Lower lobe of right lung (tissue), 2 donors: ENCODE measurements at regions not wholly inside any gene's neighbourhood (a gene's known extent, or its start where the extent isn't known, plus 50 kb on each side); places are given as distances from the start of the nearest gene placed in this dataset.

Experiments
- ATAC-seq, 2 donors: fragments of 200-7000 bp; cut with Tn5 transposase; one replicate each; pipeline ENCODE4 v1.9.1; 2020 to 2022; ENCODE audit warnings: mild to moderate bottlenecking in 2 of 2, moderate library complexity in 2 of 2
- DNase-seq: peaks from one replicate; pipeline ENCODE4 v3.0.0-alpha.2; 2020
- H3K27ac ChIP-seq: fragments of 200-600 bp; one replicate; pipeline ENCODE4 v1.8.0; 2022
- H3K27me3 ChIP-seq: fragments of 200-600 bp; one replicate; pipeline ENCODE4 v1.8.0; 2022; ENCODE audit warnings: low read depth
- H3K36me3 ChIP-seq: fragments of 200-600 bp; one replicate; pipeline ENCODE4 v1.8.0; 2022; ENCODE audit warnings: mild to moderate bottlenecking
- H3K4me1 ChIP-seq: fragments of 200-600 bp; one replicate; pipeline ENCODE4 v1.8.0; 2022
- H3K4me3 ChIP-seq: fragments of 200-600 bp; one replicate; pipeline ENCODE4 v1.8.0; 2022; ENCODE audit warnings: mild to moderate bottlenecking
- H3K9me3 ChIP-seq: fragments of 200-600 bp; one replicate; pipeline ENCODE4 v1.8.0; 2022
- intact Hi-C: fragments of 100-400 bp; cut with DNase I; formaldehyde crosslinking; loops from one replicate; pipeline ENCODE4 v1.11.0; 2022
- TF ChIP-seq, protein P1 (sequence below): fragments of 200-600 bp; IDR thresholded peaks from one replicate; pipeline ENCODE4 v1.8.0; 2022; ENCODE audit warnings: antibody characterized with exemption, mild to moderate bottlenecking
- donor health status: DM: no; HTN: yes; CAD: no; lungs with severe emphysema.

DNA sequence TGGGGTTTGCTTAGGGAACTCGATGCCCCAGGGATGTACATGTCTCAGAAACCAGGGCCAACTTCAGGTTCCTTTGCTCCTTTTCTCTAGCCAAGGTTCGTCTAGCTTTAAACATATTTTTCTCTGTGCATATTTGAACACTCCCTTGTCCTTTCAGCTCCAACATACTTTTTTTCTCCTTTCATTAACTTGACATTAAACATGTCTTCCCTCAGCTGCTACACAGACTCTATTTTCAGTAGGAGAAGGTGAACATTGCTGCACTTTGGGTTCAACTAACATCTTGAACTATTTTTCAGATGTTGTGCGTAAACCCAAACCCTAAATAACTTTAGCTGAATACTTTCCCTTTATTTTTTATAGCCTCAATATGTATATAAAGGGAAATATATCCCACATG lies 212.9 kb downstream of the MTX2 start:
- H3K4me3 ChIP-seq, result no peak overlapping the region
- H3K4me1 ChIP-seq, result no peaks in the 10 kb centered on the region
- TF ChIP-seq, protein P1, sequence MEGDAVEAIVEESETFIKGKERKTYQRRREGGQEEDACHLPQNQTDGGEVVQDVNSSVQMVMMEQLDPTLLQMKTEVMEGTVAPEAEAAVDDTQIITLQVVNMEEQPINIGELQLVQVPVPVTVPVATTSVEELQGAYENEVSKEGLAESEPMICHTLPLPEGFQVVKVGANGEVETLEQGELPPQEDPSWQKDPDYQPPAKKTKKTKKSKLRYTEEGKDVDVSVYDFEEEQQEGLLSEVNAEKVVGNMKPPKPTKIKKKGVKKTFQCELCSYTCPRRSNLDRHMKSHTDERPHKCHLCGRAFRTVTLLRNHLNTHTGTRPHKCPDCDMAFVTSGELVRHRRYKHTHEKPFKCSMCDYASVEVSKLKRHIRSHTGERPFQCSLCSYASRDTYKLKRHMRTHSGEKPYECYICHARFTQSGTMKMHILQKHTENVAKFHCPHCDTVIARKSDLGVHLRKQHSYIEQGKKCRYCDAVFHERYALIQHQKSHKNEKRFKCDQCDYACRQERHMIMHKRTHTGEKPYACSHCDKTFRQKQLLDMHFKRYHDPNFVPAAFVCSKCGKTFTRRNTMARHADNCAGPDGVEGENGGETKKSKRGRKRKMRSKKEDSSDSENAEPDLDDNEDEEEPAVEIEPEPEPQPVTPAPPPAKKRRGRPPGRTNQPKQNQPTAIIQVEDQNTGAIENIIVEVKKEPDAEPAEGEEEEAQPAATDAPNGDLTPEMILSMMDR, result no peak
- H3K27me3 ChIP-seq, result no peaks in the 10 kb centered on the region
- intact Hi-C loops, result no loop called here
- DNase-seq, result no peak
- no peaks in the 10 kb centered on the region for H3K36me3 ChIP-seq
- no peak overlapping the region for H3K27ac ChIP-seq
- ATAC-seq, result no peak
- no peaks in the 10 kb centered on the region for H3K9me3 ChIP-seq

DNA sequence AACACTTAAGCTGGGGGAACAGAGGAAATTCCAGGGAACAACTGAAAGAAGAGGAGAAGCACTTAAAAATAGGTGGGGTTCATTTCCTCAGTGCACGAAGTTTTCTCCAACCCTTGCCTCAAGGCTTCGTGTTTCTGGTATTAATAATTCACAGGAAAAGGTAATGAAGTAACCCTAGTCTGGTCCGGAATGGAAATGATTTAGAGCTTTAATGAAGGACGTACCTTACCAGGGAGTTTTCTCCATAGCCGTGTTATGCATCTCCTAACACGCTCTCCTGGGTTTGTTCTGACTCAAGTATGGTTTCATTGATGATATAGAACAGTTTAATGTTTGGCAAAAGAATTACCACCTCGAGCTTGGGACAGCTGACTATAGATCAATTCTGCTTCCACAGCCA lies 214.2 kb downstream of the MTX2 start:
- DNase-seq (no peak), ATAC-seq (no peak)
- no peaks in the 10 kb centered on the region for H3K4me1 ChIP-seq
- intact Hi-C loops, result no loop called here
- H3K27me3 ChIP-seq, result no peaks in the 10 kb centered on the region
- no peaks in the 10 kb centered on the region for H3K9me3 ChIP-seq
- no peak overlapping the region for H3K27ac ChIP-seq
- no peaks in the 10 kb centered on the region for H3K36me3 ChIP-seq
- no peak overlapping the region for H3K4me3 ChIP-seq
- TF ChIP-seq, protein P1, result no peak

DNA sequence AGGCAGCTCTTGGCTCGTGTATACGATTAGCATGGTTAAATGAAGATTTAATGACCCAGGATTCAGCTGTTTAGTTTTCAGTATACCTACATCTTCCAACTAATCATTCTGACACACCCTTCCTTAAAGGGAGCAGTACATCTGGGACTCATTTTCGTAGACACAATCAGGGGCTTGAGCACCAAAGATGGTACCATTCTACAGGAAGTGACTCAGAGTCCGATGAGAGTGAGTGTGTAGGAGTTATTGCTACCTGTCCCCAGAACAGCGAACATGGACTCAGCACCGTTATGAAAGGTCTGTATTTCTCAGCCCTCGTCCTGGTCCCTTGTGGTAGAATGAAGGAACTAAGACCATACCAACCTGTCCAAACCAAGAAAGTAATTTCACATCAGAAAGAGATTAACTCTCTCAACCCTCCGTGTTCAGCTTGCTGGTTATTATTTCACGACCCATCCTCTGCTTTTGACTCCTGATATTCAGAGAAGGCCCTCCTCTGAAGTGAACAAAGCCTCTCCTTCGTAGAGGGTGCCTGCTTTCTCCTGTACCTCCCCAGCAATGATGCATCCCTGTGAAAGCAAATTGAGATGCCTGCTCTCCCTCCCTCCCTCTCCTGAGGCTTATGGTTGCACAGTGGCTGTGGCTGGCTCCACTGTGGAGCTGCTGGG lies 214.8 kb downstream of the MTX2 start:
- Histone ChIP-seq H3K27me3 (no peaks in the 10 kb centered on the region), H3K27ac (no peak overlapping the region), H3K36me3 (no peaks in the 10 kb centered on the region), H3K4me1 (no peaks in the 10 kb centered on the region), H3K4me3 (no peak overlapping the region), H3K9me3 (no peaks in the 10 kb centered on the region)
- ATAC-seq (no peak), DNase-seq (no peak)
- TF ChIP-seq, protein P1, result no peak
- intact Hi-C loops, result no loop called here

DNA sequence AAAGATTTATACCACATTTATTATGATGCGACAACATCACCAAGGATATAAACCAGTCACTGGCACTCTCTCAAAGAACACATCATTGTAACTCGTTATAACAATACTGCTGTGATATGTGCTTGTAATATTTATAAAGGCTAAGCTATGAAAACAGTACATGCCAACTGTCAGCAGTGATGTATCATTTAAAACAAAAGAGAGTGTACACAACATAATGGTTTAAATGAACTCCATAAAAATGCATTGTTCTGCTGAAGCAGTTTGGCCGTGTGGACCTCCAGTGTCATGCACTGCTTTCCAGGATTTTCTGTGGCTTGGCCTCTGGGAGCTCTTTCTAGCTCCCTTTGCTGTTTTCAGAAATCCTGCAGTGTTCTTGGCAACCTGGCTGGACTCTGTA lies 215.6 kb downstream of the MTX2 start:
- no peak overlapping the region for H3K27ac ChIP-seq
- no peaks in the 10 kb centered on the region for H3K36me3 ChIP-seq
- intact Hi-C loops, result no loop called here
- TF ChIP-seq, protein P1, result no peak
- no peaks in the 10 kb centered on the region for H3K27me3 ChIP-seq
- H3K4me3 ChIP-seq, result no peak overlapping the region
- ATAC-seq (no peak), DNase-seq (no peak)
- H3K9me3 ChIP-seq, result no peaks in the 10 kb centered on the region
- no peaks in the 10 kb centered on the region for H3K4me1 ChIP-seq

DNA sequence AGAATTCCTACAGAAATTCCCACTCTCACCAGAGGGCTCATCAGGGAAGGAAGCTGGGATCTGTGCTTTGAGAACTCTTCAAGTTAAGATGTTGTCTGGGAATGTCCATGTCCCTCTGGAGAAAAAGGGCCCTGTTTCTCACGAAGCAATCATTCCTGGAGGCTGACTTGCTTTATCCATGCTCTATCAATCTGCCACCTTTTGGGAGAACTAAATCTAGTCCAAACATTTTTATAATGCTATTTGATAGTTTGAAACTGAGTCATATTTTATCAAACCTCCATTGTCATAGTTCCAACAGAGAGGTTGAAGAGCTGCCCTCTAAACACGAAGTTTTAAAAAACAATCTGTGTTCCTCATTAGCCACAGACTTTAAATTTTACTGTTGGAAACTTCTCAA lies 219.2 kb downstream of the MTX2 start:
- H3K4me3 ChIP-seq, result no peak overlapping the region
- no peak overlapping the region for H3K27ac ChIP-seq
- no peaks in the 10 kb centered on the region for H3K9me3 ChIP-seq
- no peaks in the 10 kb centered on the region for H3K4me1 ChIP-seq
- DNase-seq (no peak), ATAC-seq (no peak)
- intact Hi-C loops, result no loop called here
- peaks cover 3% of the 10 kb centered on the region for H3K27me3 ChIP-seq
- TF ChIP-seq, protein P1, result no peak
- no peaks in the 10 kb centered on the region for H3K36me3 ChIP-seq
